Smooth muscle cell (in vitro differentiated cells): ENCODE measurements at regions not wholly inside any gene's neighbourhood (a gene's known extent, or its start where the extent isn't known, plus 50 kb on each side); places are given as distances from the start of the nearest gene placed in this dataset.

Source experiments
- DNase-seq: peaks from one replicate; lab custom pipeline; 2025; ENCODE audit not compliant: unreplicated experiment; lab: John Stamatoyannopoulos, UW
- H2AFZ ChIP-seq: fragments of 200-600 bp; sonication (generic); 2 replicates; pipeline ENCODE4 v1.6.0; 2016; ENCODE audit warnings: antibody characterized with exemption, low read depth, mild to moderate bottlenecking
- H3F3A ChIP-seq: fragments of 200-600 bp; sonication (generic); 2 replicates; pipeline ENCODE4 v1.6.0; 2017; ENCODE audit warnings: antibody characterized with exemption, low read depth
- H3K27ac ChIP-seq: fragments of 200-600 bp; sonication (generic); 2 replicates; pipeline ENCODE4 v1.5.1; 2016; ENCODE audit warnings: low read depth, mild to moderate bottlenecking
- H3K27me3 ChIP-seq: fragments of 200-600 bp; sonication (generic); 2 replicates; pipeline ENCODE4 v1.6.1; 2016; ENCODE audit warnings: low read depth, mild to moderate bottlenecking
- H3K36me3 ChIP-seq: fragments of 200-600 bp; sonication (generic); 2 replicates; pipeline ENCODE4 v1.5.1; 2016; ENCODE audit warnings: low read depth
- H3K4me1 ChIP-seq: fragments of 200-600 bp; sonication (generic); 2 replicates; pipeline ENCODE4 v1.5.1; 2016; ENCODE audit warnings: low read depth
- H3K4me2 ChIP-seq: fragments of 200-600 bp; sonication (generic); 2 replicates; pipeline ENCODE4 v1.6.0; 2016; ENCODE audit warnings: mild to moderate bottlenecking
- H3K4me3 ChIP-seq: fragments of 200-600 bp; sonication (generic); 2 replicates; pipeline ENCODE4 v1.5.1; 2016; ENCODE audit warnings: mild to moderate bottlenecking
- H3K79me2 ChIP-seq: fragments of 200-600 bp; sonication (generic); 2 replicates; pipeline ENCODE4 v1.6.0; 2016; ENCODE audit warnings: low read depth, mild to moderate bottlenecking
- H3K9ac ChIP-seq: fragments of 200-600 bp; sonication (generic); 2 replicates; pipeline ENCODE4 v1.6.0; 2016; ENCODE audit warnings: low read depth
- H3K9me3 ChIP-seq: fragments of 200-600 bp; sonication (generic); replicated peaks from 2 replicates; pipeline ENCODE4 v1.5.1; 2016; ENCODE audit warnings: low read depth
- H4K20me1 ChIP-seq: fragments of 200-600 bp; sonication (generic); 2 replicates; pipeline ENCODE4 v1.6.0; 2016; ENCODE audit warnings: low read depth
- CTCF ChIP-seq: fragments of 200-600 bp; sonication (generic); IDR thresholded peaks from 2 replicates; pipeline ENCODE4 v1.5.1; 2017; ENCODE audit warnings: borderline replicate concordance, mild to moderate bottlenecking, antibody characterized with exemption; ENCODE audit not compliant: insufficient read depth, poor library complexity, severe bottlenecking
- WGBS: methylation state at CpG from one replicate; pipeline ENCODE4 v1.1.7; 2016; ENCODE audit warnings: low lambda C conversion rate; 5-methylcytosine and 5-hydroxymethylcytosine counted together

GRCh38 chr15:58249646-58250312 lies 111.6 kb downstream of the AQP9 start:
- DNase-seq: no peak
- Histone ChIP-seq H3K27ac (no peak overlapping the region), H3K36me3 (no peaks in the 10 kb centered on the region), H3K79me2 (no peaks in the 10 kb centered on the region), H3F3A (no peaks in the 10 kb centered on the region), H3K9ac (no peak overlapping the region), H3K4me2 (no peak overlapping the region), H4K20me1 (no peaks in the 10 kb centered on the region), H3K27me3 (no peaks in the 10 kb centered on the region), H3K9me3 (no peaks in the 10 kb centered on the region), H3K4me1 (no peaks in the 10 kb centered on the region), H3K4me3 (no peak overlapping the region), H2AFZ (no peak overlapping the region)
- no peak for TF ChIP-seq CTCF
- WGBS: 69% methylated on average over 8 of the region's 8 CpGs

GRCh38 chr15:58252586-58253323 lies 114.6 kb downstream of the AQP9 start:
- Histone ChIP-seq H3K36me3 (no peaks in the 10 kb centered on the region), H3K9me3 (no peaks in the 10 kb centered on the region), H3K27me3 (no peaks in the 10 kb centered on the region), H3K4me1 (no peaks in the 10 kb centered on the region), H3K4me3 (no peak overlapping the region), H3K4me2 (no peak overlapping the region), H3K79me2 (no peaks in the 10 kb centered on the region), H3K9ac (no peak overlapping the region), H4K20me1 (no peaks in the 10 kb centered on the region), H3K27ac (no peak overlapping the region), H2AFZ (no peak overlapping the region), H3F3A (no peaks in the 10 kb centered on the region)
- DNase-seq: no peak
- TF ChIP-seq CTCF: no peak
- WGBS: 57% methylated on average over 7 of the region's 7 CpGs

- H3K4me1 ChIP-seq: no peaks in the 10 kb centered on the region
- H3K36me3 ChIP-seq: no peaks in the 10 kb centered on the region
- no peak overlapping the region for H3K9ac ChIP-seq
- TF ChIP-seq CTCF: no peak
- no peaks in the 10 kb centered on the region for H3K9me3 ChIP-seq
- H3F3A ChIP-seq: no peaks in the 10 kb centered on the region
- no peaks in the 10 kb centered on the region for H3K27me3 ChIP-seq
- H4K20me1 ChIP-seq: no peaks in the 10 kb centered on the region
- no peak for DNase-seq
- H3K79me2 ChIP-seq: no peaks in the 10 kb centered on the region
- H2AFZ ChIP-seq: no peak overlapping the region
- H3K4me3 ChIP-seq: no peak overlapping the region
- no peak overlapping the region for H3K4me2 ChIP-seq
- H3K27ac ChIP-seq: no peak overlapping the region
- WGBS: 89% methylated on average over 7 of the region's 7 CpGs
Measured at GRCh38 chr15:58257776-58258325, 119.7 kb downstream of the AQP9 start.
